HG03108 (cell line): ENCODE measurements at regions not wholly inside any gene's neighbourhood (a gene's known extent, or its start where the extent isn't known, plus 50 kb on each side); places are given as distances from the start of the nearest gene placed in this dataset.
A peak's percentile ranks its signal among the peaks of the same experiment; 100 is the strongest.

Experiments
- ATAC-seq: cut with Tn5 transposase; IDR thresholded peaks from one replicate; pipeline ENCODE4 v1.9.1; 2021; ENCODE audit warnings: moderate library complexity; ENCODE audit not compliant: unreplicated experiment

DNA sequence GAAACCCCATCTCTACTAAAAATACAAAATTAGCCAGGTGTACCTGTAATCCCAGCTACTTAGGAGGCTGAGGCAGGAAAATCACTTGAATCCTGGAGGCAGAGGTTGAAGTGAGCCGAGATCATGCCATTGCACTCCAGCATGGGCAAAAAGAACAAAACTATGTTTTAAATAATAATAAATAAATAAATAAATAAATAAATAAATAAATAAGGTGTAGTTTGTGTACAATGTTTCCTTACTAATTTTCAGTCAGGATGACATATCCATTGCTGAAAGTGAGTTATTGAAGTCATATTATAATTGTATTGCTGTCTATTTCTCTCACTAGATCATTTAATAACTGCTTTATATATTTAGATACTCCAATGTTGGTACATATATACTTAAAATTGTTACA lies 581.5 kb upstream of the DAB2 start:
- no peak for ATAC-seq

- ATAC-seq = no peak
Observed at GRCh38 chr5:40001796-40002195, 577.0 kb upstream of the DAB2 start.

GRCh38 chr5:39998518-39998917 lies 573.7 kb upstream of the DAB2 start:
- ATAC-seq = no peak

DNA sequence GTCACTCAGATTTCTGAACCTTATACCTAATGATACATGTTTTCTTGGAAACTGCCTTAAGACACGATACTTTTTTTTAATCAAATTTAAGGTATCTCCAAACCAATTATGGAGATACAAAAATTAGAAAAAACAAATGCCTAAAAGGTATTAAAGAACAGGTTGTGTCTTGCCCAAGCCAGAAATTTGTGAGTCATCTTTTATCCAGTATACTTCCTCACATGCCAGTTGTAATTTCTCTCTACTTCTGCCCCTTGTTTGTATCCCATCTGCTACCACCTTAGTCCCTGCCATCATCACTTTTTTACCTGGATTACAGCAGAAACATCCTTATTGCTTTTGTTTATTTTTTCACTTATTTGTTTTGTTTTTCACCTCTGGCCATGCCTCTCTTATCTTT lies 571.2 kb upstream of the DAB2 start:
- no peak for ATAC-seq

GRCh38 chr5:39992617-39993202 lies 567.9 kb upstream of the DAB2 start:
- ATAC-seq = no peak

DNA sequence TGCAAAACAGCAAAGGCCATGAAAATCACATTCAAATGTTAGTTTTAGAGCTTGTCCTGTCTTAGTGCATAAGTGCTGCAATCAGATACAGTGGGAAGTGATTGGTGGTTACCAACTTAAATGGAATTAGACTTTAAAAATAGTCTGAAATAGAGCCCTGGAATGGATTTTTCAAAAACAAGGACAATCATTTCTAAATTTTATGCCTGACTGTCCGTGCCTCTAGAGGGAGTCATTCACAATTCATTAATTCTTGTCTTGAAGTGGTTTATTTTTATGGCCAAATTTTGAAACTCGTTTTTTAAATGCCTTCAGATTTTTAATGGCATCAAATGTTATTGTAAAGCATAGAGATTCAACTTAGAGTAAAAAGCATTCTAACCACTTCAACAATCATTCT lies 561.8 kb upstream of the DAB2 start:
- ATAC-seq = no peak

DNA sequence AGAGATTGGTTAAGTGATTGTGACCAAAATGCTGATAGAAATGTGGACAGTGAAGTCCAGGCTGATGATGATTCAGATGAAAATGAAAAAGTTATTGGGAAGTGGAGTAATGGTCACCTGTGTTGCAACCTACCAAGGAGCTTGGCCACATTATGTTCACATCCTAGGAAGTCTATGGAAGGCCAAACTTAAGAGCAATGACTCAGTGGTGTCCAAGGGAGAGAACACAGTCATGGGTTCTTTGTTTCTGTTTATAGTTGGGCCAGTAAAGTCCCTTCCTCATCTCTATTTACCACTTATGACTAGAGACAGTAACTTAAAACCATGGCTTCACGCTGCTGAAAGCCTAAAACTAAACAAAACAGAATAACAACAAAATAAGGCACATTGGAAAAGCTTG lies 555.3 kb upstream of the DAB2 start:
- ATAC-seq = no peak

- no peak for ATAC-seq
Observed at GRCh38 chr5:39977066-39977655, 552.4 kb upstream of the DAB2 start.

- no peak for ATAC-seq
Observed at GRCh38 chr5:39970117-39970798, 545.5 kb upstream of the DAB2 start.

GRCh38 chr5:39968381-39968780 lies 543.6 kb upstream of the DAB2 start:
- no peak for ATAC-seq

DNA sequence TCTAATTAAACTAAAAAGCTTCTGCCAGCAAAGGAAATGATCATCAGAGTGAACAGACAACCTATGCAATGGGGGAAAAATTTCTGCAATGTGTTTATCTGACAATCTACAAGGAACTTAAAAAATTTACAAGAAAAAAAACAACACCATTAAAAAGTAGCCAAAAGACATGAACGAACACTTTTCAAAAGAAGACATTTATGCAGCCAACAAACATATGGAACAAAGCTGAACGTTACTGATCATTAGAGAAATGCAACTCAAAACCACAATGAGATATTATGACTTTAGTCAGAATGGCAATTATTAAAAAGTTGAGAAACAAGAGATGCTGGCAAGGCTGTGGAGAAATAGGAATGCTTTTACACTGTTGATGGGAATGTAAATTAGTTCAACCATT lies 530.4 kb upstream of the DAB2 start:
- ATAC-seq = no peak

DNA sequence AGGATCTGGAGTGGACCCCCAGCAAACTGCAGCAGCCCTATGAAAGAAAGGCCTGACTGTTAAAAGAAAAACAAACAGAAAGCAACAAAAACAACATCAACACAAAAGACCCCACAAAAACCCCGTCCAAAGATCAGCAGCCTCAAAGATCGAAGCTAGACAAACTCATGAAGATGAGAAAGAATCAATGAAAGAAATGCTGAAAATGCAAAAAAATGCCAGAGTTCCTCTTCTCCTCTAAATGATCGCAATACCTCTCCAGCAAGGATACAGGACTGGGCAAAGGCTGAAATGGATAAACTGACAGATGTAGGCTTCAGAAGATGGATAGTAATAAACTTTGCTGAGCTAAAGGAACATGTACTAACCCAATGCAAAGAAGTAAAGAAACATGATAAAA lies 526.3 kb upstream of the DAB2 start:
- ATAC-seq = no peak

GRCh38 chr5:39948867-39949468 lies 524.2 kb upstream of the DAB2 start:
- ATAC-seq = peak; percentile 85

GRCh38 chr5:39948341-39948740 lies 523.6 kb upstream of the DAB2 start:
- ATAC-seq = no peak

DNA sequence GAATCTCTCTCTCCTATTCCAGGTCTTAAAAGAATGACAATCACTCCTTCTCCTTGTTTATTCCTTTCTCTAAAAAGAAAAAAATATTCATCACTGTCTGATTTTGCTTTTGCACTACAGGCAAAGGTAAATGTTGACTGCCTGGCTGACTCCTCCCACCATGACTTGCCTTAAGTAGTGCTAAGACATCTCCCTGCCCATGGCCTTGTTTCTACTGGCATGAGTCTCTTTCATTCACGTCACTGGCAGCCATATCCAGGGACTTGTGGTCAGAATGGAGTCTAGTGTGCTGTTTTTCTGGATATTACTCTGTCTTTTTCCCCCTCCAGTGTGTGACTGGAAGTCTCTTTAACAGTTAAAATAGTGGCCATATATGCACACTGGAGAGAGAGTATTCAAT lies 522.9 kb upstream of the DAB2 start:
- no peak for ATAC-seq

GRCh38 chr5:39946356-39947045 lies 521.7 kb upstream of the DAB2 start:
- no peak for ATAC-seq

GRCh38 chr5:39945870-39946269 lies 521.1 kb upstream of the DAB2 start:
- no peak for ATAC-seq

- no peak for ATAC-seq
Observed at GRCh38 chr5:39943811-39944210, 519.0 kb upstream of the DAB2 start.

- no peak for ATAC-seq
Observed at GRCh38 chr5:39942606-39943005, 517.8 kb upstream of the DAB2 start.

DNA sequence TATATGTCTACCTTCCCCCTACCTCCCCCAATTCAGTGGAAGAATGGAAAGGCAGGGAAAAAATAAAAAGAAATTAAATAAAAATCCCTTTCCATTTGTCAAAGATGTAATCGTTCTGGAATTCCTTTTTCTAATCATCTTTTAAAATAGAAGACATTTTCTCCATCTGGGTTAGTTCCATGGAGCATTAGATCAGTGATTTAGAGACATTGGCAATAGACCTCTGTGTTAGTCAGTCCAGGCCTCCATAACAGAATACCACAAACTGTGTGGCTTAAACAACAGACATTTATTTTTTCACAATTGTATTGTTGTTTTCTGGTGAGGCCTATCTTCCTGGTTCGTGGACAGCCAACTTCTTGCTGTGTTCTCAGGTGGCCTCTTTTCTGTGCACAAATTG lies 516.6 kb upstream of the DAB2 start:
- no peak for ATAC-seq

DNA sequence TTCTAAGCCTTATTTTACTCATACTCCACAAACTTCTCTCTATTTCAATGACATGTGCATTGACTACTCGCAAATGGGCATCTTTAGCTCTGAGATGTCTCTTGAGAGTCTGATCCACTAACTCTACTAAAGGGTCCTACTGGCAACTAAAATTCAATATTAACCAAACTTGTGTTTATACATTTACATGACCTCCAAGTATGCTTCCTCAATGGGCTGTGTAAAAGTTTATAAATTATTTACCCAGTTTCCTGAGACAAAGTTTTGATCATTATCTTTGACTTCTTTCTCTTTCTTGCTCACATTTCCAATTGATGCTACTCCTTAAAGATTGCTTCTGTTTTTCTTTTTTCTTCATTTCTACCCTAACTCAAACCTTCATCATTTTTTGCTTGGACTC lies 510.1 kb upstream of the DAB2 start:
- ATAC-seq = no peak

- ATAC-seq = no peak
Observed at GRCh38 chr5:39933061-39933460, 508.3 kb upstream of the DAB2 start.
